HFF-Myc (cell line): ENCODE measurements at regions not wholly inside any gene's neighbourhood (a gene's known extent, or its start where the extent isn't known, plus 50 kb on each side); places are given as distances from the start of the nearest gene placed in this dataset.

Experiments
- DNase-seq: peaks from one replicate; pipeline ENCODE4 v3.0.0-alpha.2; 2011; ENCODE audit warnings: low read depth; ENCODE audit errors: extremely low read depth
- H3K4me3 ChIP-seq: replicated peaks from 2 replicates; pipeline ENCODE4 v1.5.1; 2011; ENCODE audit warnings: low read depth, mild to moderate bottlenecking, control low read depth, low read length
- CTCF ChIP-seq: IDR thresholded peaks from 2 replicates; pipeline ENCODE4 v1.5.1; 2012; ENCODE audit warnings: mild to moderate bottlenecking, low read depth, low read length, control low read depth; ENCODE audit errors: missing control alignments

- no peak for DNase-seq
- no peak for TF ChIP-seq CTCF
Measured at GRCh38 chr14:35993684-35993960, 167.5 kb downstream of the BRMS1L start.

DNA sequence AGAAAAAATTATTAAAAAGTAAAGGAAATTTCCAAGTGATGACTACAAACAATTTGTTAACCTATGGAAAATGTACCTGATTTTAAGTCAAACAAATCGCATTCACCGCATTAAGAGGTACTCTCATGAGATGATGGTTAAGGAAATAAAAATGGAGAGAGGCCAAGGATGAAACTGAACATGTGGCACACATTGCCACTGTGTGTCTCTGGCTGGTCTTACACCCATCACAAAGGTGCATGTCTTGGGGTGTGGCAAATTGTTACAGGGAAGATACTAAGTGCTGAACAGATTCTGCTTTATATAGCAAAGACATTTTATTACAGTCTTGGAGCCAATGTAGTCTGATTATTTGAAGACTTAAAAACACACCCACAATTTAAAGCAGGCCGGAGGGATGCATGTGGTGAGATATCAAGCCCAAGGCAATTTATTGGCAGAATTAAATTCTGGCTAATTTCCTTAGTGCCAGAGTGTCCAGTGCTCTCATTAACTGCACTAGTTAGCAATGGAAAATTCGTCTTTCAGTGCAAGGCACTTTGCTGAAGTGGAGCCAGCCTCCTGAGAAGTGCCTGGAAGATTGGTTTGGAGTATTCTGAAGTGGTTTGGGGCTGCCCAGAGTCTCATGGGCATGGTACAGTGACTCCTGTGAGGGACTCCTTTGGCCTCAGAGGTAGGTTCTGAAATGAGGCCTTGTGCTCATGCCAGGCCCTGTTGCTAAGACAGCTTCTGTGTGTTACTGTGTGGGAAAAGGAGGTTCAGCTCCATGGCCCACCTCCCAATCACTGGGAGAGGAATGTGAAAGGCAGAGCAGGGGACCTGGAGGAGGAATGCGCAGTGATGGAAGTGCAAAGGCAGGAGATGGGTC lies 166.9 kb downstream of the BRMS1L start:
- TF ChIP-seq CTCF = no peak
- no peak for DNase-seq

More at GRCh38 chr14:35993684-35993960, 167.5 kb downstream of the BRMS1L start:
- H3K4me3 ChIP-seq = no peak overlapping the region

DNA sequence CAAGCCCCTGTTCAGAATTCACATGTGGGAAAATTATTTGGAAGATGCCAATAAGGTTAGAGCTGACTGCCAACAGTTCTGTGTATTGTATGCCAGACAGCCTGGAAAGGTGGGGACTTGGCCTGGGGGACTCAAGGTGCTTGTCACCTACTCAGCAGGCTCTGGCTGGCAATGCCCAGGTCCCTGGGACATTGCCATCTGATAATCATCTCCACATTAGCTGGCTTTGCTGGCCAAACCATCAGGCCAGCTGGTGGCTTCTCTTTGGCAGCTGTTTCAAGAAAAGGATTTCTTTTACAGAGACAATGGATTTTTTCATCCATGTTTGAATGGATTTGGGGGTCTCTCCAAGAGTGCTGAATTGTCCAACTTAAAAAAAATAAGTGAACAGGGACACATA lies 165.2 kb downstream of the BRMS1L start:
- no peak for DNase-seq
- H3K4me3 ChIP-seq = no peak overlapping the region
- no peak for TF ChIP-seq CTCF

More for the DNA sequence above, 166.9 kb downstream of the BRMS1L start:
- no peak overlapping the region for H3K4me3 ChIP-seq

DNA sequence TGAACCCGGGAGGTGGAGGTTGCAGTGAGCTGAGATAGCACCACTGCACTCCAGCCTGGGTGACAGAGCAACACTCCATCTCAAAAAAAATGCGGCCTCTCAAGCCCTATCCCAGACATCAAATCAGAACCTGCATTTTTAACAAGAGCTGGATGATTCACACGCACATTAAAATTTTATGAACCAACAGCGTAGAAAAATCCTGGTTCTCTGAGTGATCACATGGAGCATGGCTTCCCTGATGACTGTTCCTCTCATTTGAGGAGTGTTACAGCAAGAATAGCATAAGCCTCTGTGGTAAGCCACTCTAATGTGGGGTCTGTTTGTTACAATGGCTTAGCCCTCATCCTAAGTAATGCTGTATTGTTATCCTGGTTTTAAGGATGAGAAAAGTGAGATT lies 163.6 kb downstream of the BRMS1L start:
- TF ChIP-seq CTCF = no peak
- no peak for DNase-seq

DNA sequence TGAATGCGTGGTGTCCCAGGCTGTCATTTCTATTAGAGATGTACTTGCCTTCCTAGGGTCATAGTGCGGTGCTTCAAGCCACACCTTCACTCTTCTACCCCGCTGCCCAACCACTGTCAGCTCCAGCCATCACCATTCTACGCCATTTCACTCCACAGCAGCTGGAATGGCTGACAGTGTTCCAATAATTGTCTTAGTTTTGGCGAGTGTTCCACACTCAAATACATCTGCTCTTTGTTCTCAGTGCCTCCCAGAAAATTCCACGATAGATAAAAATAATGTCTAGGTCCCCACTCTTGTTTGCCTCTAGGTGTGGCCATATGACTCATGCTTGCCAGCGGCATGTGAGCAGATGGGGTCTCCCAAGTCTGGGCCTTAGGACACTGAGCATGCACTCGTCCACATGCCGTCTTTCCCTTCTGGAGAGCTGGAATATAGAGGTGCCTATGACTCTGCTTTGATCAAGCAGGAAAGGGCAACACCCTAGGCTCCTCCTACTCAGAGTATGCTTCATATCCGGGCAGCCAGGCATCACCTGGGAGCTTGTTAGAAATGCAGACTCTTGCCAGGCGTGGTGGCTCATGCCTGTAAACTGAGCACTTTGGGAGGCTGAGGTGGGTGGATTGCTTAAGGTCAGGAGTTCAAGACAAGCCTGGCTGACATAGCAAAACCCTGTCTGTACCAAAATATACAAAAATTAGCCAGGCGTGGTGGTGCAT lies 163.0 kb downstream of the BRMS1L start:
- DNase-seq = no peak
- no peak for TF ChIP-seq CTCF
- no peak overlapping the region for H3K4me3 ChIP-seq

More for the DNA sequence above, 163.6 kb downstream of the BRMS1L start:
- H3K4me3 ChIP-seq = no peak overlapping the region

- no peak for TF ChIP-seq CTCF
- H3K4me3 ChIP-seq = no peak overlapping the region
- no peak for DNase-seq
Measured at GRCh38 chr14:35988550-35988949, 162.4 kb downstream of the BRMS1L start.
